Brain microvascular endothelial cell (primary cell): ENCODE measurements at regions not wholly inside any gene's neighbourhood (a gene's known extent, or its start where the extent isn't known, plus 50 kb on each side); places are given as distances from the start of the nearest gene placed in this dataset.
A peak's percentile ranks its signal among the peaks of the same experiment; 100 is the strongest.
"Not testable (repeated sequence)": the region's sequence is repeated elsewhere in the genome, so short reads cannot be mapped to it uniquely, and the experiment has no call there.

ENCODE experiments used
- DNase-seq: peaks from one replicate; pipeline ENCODE4 v3.0.0-alpha.2; 2020
- H3K27ac ChIP-seq: fragments of 250-450 bp; sonication (Bioruptor Pico); 2 replicates; pipeline ENCODE4 v1.5.1; 2020; ENCODE audit warnings: mild to moderate bottlenecking, moderate library complexity
- H3K27me3 ChIP-seq: fragments of 250-450 bp; sonication (Bioruptor Pico); replicated peaks from 2 replicates; pipeline ENCODE4 v1.5.1; 2020; ENCODE audit warnings: mild to moderate bottlenecking
- H3K36me3 ChIP-seq: fragments of 250-450 bp; sonication (Bioruptor Pico); replicated peaks from 2 replicates; pipeline ENCODE4 v1.5.1; 2020; ENCODE audit warnings: mild to moderate bottlenecking
- H3K4me3 ChIP-seq: 2 replicates; pipeline ENCODE4 v1.5.1; 2011; ENCODE audit warnings: low read depth, mild to moderate bottlenecking, control low read depth, low read length, moderate library complexity
- CTCF ChIP-seq: IDR thresholded peaks from 2 replicates; pipeline ENCODE4 v1.5.1; 2011; ENCODE audit warnings: low read depth, mild to moderate bottlenecking, moderate library complexity, low read length, control low read depth, inconsistent platforms; ENCODE audit errors: missing control alignments
- in situ Hi-C: cut with HindIII; loops from 2 replicates; pipeline ENCODE4 v1.10.0; 2017; ENCODE audit warnings: low sequenced_read_pairs, low pct_ligation_motif_present

GRCh38 chr9:21720758-21721157 lies 81.7 kb upstream of the MTAP start:
- TF ChIP-seq CTCF = no peak
- H3K4me3 ChIP-seq = no peak overlapping the region
- H3K27ac ChIP-seq = no peak overlapping the region
- no peaks in the 10 kb centered on the region for H3K27me3 ChIP-seq
- in situ Hi-C loops = no loop called here
- DNase-seq = no peak
- H3K36me3 ChIP-seq = no peaks in the 10 kb centered on the region

GRCh38 chr9:21727411-21727810 lies 75.0 kb upstream of the MTAP start:
- H3K27ac ChIP-seq, in situ Hi-C loops, H3K36me3 ChIP-seq, H3K27me3 ChIP-seq, DNase-seq, H3K4me3 ChIP-seq: not testable (repeated sequence)

- peak; percentile 24 for DNase-seq
- in situ Hi-C loops = no loop called here
- no peaks in the 10 kb centered on the region for H3K27me3 ChIP-seq
Measured at GRCh38 chr9:21728781-21729180, 73.7 kb upstream of the MTAP start.

GRCh38 chr9:21729648-21730047 lies 72.8 kb upstream of the MTAP start:
- Histone ChIP-seq H3K27me3 (no peaks in the 10 kb centered on the region), H3K36me3 (no peaks in the 10 kb centered on the region), H3K4me3 (no peak overlapping the region), H3K27ac (no peak overlapping the region)
- no peak for DNase-seq
- in situ Hi-C loops = no loop called here
- no peak for TF ChIP-seq CTCF

More at GRCh38 chr9:21728781-21729180, 73.7 kb upstream of the MTAP start:
- no peak overlapping the region for H3K27ac ChIP-seq
- H3K4me3 ChIP-seq = no peak overlapping the region
- H3K36me3 ChIP-seq = no peaks in the 10 kb centered on the region
- no peak for TF ChIP-seq CTCF

GRCh38 chr9:21730899-21731298 lies 71.5 kb upstream of the MTAP start:
- no peaks in the 10 kb centered on the region for H3K36me3 ChIP-seq
- H3K27me3 ChIP-seq = no peaks in the 10 kb centered on the region
- H3K4me3 ChIP-seq = no peak overlapping the region
- no peak for DNase-seq
- in situ Hi-C loops = no loop called here
- H3K27ac ChIP-seq = no peak overlapping the region
- no peak for TF ChIP-seq CTCF

GRCh38 chr9:21741151-21741550 lies 61.3 kb upstream of the MTAP start:
- in situ Hi-C loops = no loop called here
- no peak overlapping the region for H3K27ac ChIP-seq
- no peaks in the 10 kb centered on the region for H3K36me3 ChIP-seq
- H3K4me3 ChIP-seq = no peak overlapping the region
- H3K27me3 ChIP-seq = no peaks in the 10 kb centered on the region
- DNase-seq = no peak
- TF ChIP-seq CTCF = no peak
